Stimulated activated CD4-positive, alpha-beta T cell treated with anti-CD3 and anti-CD28 coated beads, Interleukin-1b, Interleukin-23, amount 100 ng/mL, for 48 hours (primary cell): ENCODE measurements at regions not wholly inside any gene's neighbourhood (a gene's known extent, or its start where the extent isn't known, plus 50 kb on each side); places are given as distances from the start of the nearest gene placed in this dataset.

ENCODE experiments used
- DNase-seq: peaks from one replicate; pipeline ENCODE4 v3.0.0-alpha.2; 2020

- DNase-seq = no peak
Observed at GRCh38 chr13:84497613-84498012, 615.3 kb upstream of the SLITRK1 start.

- DNase-seq = no peak
Observed at GRCh38 chr13:84491952-84492351, 609.7 kb upstream of the SLITRK1 start.

GRCh38 chr13:84487752-84488151 lies 605.5 kb upstream of the SLITRK1 start:
- DNase-seq = no peak

GRCh38 chr13:84481958-84482357 lies 599.7 kb upstream of the SLITRK1 start:
- no peak for DNase-seq

GRCh38 chr13:84479656-84480055 lies 597.4 kb upstream of the SLITRK1 start:
- no peak for DNase-seq

- DNase-seq = no peak
Observed at GRCh38 chr13:84470528-84470927, 588.3 kb upstream of the SLITRK1 start.

- DNase-seq = no peak
Observed at GRCh38 chr13:84466461-84466860, 584.2 kb upstream of the SLITRK1 start.

- DNase-seq = no peak
Observed at GRCh38 chr13:84460989-84461388, 578.7 kb upstream of the SLITRK1 start.

GRCh38 chr13:84455143-84455905 lies 573.0 kb upstream of the SLITRK1 start:
- DNase-seq = no peak

- no peak for DNase-seq
Observed at GRCh38 chr13:84447640-84447978, 565.3 kb upstream of the SLITRK1 start.

- DNase-seq = no peak
Observed at GRCh38 chr13:84446972-84447639, 564.8 kb upstream of the SLITRK1 start.

GRCh38 chr13:84445776-84446175 lies 563.5 kb upstream of the SLITRK1 start:
- DNase-seq = no peak

- no peak for DNase-seq
Observed at GRCh38 chr13:84443463-84443862, 561.2 kb upstream of the SLITRK1 start.

- no peak for DNase-seq
Observed at GRCh38 chr13:84439108-84439507, 556.8 kb upstream of the SLITRK1 start.

GRCh38 chr13:84433024-84433423 lies 550.8 kb upstream of the SLITRK1 start:
- DNase-seq = no peak

- DNase-seq = no peak
Observed at GRCh38 chr13:84431646-84432045, 549.4 kb upstream of the SLITRK1 start.

- no peak for DNase-seq
Observed at GRCh38 chr13:84430446-84430845, 548.2 kb upstream of the SLITRK1 start.

- no peak for DNase-seq
Observed at GRCh38 chr13:84430015-84430414, 547.7 kb upstream of the SLITRK1 start.

- DNase-seq = no peak
Observed at GRCh38 chr13:84418041-84418440, 535.8 kb upstream of the SLITRK1 start.

GRCh38 chr13:84417416-84417815 lies 535.1 kb upstream of the SLITRK1 start:
- DNase-seq = no peak

GRCh38 chr13:84413016-84413415 lies 530.7 kb upstream of the SLITRK1 start:
- no peak for DNase-seq

- no peak for DNase-seq
Observed at GRCh38 chr13:84405286-84405685, 523.0 kb upstream of the SLITRK1 start.

GRCh38 chr13:84400706-84401105 lies 518.4 kb upstream of the SLITRK1 start:
- DNase-seq = no peak

- DNase-seq = no peak
Observed at GRCh38 chr13:84399320-84400085, 517.2 kb upstream of the SLITRK1 start.
